Suprapubic skin (tissue), 3 donors: ENCODE measurements at regions not wholly inside any gene's neighbourhood (a gene's known extent, or its start where the extent isn't known, plus 50 kb on each side); places are given as distances from the start of the nearest gene placed in this dataset.

Source experiments
- EP300 ChIP-seq: sonication (generic); formaldehyde crosslinking; IDR thresholded peaks from one replicate; pipeline ENCODE4 v1.6.1; 2017; ENCODE audit warnings: antibody characterized with exemption
- POLR2A ChIP-seq, 2 donors: fragments of 450-650 bp; IDR thresholded peaks; one replicate each; pipeline ENCODE4 v1.6.1; 2017; ENCODE audit warnings: antibody characterized with exemption in 2 of 2, mild to moderate bottlenecking in 2 of 2, moderate library complexity in 2 of 2
- TF ChIP-seq, protein P1 (sequence below), 2 donors: fragments of 200-600 bp in 1 of 2; fragments of 450-650 bp in 1 of 2; sonication (generic) in 1 of 2; IDR thresholded peaks; one replicate each; pipeline ENCODE4 v1.5.1; 2016 to 2019; ENCODE audit warnings: antibody characterized with exemption in 2 of 2, mild to moderate bottlenecking in 1 of 2, moderate library complexity in 1 of 2

GRCh38 chr17:13353590-13353989 lies 248.1 kb downstream of the HS3ST3A1 start:
- TF ChIP-seq EP300 (no peak), POLR2A (IDR thresholded peaks at IDR 0.05) (no peak)
- TF ChIP-seq, protein P1, sequence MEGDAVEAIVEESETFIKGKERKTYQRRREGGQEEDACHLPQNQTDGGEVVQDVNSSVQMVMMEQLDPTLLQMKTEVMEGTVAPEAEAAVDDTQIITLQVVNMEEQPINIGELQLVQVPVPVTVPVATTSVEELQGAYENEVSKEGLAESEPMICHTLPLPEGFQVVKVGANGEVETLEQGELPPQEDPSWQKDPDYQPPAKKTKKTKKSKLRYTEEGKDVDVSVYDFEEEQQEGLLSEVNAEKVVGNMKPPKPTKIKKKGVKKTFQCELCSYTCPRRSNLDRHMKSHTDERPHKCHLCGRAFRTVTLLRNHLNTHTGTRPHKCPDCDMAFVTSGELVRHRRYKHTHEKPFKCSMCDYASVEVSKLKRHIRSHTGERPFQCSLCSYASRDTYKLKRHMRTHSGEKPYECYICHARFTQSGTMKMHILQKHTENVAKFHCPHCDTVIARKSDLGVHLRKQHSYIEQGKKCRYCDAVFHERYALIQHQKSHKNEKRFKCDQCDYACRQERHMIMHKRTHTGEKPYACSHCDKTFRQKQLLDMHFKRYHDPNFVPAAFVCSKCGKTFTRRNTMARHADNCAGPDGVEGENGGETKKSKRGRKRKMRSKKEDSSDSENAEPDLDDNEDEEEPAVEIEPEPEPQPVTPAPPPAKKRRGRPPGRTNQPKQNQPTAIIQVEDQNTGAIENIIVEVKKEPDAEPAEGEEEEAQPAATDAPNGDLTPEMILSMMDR (IDR thresholded peaks at IDR 0.05): no peak
